Retina (tissue), 1 donor: ENCODE measurements at regions not wholly inside any gene's neighbourhood (a gene's known extent, or its start where the extent isn't known, plus 50 kb on each side); places are given as distances from the start of the nearest gene placed in this dataset.
A peak's percentile ranks its signal among the peaks of the same experiment; 100 is the strongest.
"Not testable (repeated sequence)": the region's sequence is repeated elsewhere in the genome, so short reads cannot be mapped to it uniquely, and the experiment has no call there.

Source experiments
- DNase-seq: peaks from one replicate; pipeline ENCODE4 v3.0.0-alpha.2; 2016

DNA sequence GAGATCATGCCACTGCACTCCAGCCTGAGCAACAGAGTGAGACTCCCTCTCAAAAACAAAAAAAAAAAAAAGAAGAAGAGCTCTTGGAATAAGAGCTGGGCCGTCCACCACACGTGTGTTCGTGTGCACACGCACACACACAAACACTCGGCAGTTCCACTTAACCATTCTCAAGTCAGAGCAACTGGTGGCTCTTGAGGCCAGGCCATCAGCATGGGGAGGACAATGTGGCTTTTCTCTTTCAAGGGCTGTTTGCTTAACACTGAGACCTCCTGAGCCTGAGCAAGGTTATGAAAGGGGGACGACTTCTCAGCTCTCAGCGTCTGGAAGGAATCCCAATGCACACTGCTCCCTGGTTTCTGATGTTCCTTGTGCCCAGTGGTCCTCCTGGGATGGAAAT is 444.9 kb downstream of the SOX9 start:
- no peak for DNase-seq

DNA sequence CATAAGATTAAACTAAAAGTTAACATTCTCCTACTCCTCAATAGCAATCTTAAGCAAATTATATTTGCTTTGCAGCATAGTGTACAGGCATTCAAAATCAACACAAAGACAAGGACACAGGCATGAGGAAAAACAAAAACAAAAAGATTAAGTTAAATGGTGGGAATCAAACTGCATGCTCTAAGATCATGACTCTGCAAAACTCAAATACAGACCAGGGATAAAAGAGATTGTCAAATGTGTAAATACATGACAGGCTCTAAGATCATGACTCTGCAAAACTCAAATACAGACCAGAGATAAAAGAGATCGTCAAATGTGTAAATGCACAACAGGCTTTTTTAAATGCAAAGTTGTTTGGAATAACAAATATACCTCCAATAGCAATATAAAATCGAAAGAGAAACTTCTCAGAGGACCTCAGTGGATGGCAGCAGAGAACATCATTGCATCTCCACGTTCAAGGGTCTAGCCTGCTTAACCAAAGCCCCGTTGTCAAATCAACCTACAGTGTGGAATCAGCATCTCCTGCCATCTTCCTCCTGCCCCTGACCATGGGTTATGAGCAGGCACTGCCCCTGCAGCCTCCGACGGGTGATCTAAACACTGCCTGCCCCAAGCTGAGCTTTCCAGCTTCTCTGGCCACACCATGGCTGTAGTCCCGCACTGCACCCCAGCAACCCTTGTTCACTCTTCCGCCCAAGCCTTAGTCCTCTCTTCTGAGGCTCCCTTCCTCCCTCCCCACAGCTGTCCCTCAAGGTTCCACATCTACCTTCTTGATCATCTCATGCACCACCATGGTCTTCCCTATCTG is 446.1 kb downstream of the SOX9 start:
- DNase-seq, result no peak

DNA sequence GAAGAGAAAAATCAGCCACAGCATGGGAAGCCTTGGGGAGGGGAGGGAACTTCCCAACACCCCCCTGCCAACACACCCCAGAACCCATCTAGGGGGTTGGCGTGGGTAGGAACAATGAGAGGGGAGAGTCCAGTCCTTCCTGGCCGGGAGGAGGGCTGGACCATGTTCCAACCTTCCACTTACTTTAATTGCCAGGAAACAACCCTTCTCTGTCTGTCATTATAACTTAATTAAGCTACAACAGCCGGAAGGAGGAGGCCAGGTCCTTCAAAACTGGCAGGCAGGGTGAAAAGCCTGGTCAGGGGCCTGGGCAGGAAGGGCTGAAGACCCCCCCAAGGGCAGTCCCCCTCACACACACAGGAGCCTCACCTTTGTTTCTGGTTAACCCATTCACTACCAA is 447.0 kb downstream of the SOX9 start:
- DNase-seq, result peak; percentile 61

DNA sequence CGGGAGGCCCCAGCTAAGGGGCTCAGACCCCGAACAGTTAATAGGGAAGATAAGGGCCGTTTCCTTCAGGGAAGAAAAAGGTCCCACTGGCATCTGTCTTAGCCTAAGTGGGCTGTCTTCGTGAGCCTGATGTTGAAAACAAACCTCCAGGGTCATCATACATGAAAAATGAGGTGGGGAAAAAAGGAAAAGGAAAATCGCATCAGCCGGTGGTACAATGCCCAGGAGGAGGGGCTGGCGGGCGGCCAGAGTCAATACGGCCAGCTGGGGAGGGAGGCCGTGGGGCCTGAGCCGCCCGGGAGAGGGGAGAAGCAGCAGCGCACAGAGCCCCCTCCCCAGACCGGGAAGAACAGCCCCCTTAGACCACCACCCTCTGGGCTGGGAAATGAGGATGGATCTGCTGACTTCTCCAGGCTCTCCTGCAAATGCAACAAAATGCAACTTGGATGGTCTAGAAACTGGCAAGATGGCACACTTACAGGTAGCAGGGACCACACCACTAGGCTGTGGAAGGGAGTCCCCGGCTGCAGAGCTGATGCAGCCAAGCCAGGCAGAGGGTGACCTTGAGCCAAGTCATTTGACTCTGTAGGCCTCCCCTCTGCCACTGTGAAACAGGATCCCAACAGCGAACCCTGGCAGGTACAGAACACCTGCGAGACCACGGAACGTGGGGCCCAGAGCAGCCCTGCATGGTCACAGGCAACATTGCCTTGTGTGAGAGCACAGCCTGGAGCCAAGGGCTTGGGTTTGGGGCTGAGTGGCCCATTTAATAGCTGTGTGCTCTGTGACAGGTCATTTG is 448.5 kb downstream of the SOX9 start:
- DNase-seq, result peak; percentile 70

DNA sequence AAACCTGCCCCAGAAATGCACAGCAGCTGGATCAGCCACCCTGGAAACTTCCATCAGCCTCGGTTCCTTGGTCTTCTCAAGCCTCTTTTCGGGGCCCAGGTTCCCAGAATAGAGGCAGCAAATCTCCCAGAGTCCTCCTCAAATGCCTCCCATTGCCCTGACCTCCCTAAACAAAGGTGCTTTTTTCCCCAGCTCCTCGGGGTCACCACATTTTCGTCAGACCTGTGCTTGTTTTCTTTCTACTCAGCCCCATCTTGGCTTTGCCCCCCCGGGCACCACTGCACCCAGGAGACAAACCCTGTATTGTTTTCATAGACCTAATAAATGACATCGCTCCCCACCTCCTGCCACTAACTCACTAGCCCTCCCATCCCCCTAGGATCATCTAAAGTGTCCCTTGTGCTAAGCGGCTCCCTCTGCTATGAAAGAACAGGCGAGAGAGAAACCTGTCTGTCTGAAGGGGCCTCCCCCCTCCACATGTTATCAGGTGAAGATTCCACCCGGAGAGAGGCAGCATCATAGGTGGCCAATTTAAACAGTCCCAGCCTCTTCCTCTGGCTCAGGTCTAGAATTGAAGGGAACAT is 451.1 kb downstream of the SOX9 start:
- DNase-seq, result no peak

DNA sequence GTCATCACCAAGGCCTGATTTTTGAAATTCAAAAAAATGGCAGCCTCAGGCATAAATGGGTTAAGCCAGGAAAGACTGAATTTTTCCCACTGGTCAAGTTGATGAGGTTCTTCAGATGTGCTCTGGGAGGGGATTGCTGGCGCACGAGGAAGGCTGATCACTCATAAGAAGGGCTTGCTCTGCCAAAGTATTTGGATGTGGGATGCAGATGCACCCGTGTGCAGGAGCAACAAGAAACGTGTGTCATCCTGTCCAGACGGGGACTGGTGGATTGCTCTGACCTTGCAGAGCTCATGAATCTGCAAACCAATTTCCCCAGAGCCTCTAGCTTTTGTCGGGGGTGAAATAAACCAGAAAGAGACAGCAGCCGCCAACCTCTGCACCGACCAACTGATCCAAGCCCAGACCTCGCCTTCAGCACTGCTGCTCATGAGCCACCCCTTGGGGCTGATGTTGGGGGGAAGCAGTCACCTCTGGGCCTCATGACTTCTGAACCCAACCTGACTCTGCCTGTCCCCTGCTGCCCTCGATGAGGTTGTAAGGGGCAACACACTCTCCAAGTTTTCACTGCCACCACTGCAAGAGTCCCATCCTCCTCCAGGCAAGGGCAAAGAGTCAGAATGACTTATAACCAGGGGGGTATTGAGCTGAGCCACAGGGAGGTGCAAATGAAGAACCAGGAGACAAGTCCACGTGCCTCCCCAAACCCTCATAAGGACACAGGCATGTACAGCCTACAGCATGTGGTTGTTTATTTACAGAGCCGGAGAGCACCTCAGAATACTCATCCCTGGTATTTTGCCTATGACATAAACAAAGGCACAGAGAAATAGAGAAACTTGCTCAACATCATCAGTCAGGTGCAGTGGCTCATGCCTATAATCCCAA is 452.0 kb downstream of the SOX9 start:
- no peak for DNase-seq

DNA sequence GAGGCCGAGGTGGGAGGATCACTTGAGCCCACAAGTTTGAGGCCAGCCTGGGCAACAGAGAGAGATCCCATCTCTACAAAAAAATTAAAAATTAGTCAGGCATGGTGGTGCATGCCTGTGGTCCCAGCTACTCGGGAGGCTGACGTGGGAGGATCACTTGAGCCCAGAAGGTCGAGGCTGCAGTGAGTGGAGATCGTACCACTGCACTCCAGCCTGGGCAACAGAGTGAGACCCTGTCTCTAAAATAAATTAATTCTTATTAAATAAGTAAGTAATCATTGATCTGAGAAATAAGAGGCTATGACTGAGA is 452.6 kb downstream of the SOX9 start:
- DNase-seq, result not testable (repeated sequence)

DNA sequence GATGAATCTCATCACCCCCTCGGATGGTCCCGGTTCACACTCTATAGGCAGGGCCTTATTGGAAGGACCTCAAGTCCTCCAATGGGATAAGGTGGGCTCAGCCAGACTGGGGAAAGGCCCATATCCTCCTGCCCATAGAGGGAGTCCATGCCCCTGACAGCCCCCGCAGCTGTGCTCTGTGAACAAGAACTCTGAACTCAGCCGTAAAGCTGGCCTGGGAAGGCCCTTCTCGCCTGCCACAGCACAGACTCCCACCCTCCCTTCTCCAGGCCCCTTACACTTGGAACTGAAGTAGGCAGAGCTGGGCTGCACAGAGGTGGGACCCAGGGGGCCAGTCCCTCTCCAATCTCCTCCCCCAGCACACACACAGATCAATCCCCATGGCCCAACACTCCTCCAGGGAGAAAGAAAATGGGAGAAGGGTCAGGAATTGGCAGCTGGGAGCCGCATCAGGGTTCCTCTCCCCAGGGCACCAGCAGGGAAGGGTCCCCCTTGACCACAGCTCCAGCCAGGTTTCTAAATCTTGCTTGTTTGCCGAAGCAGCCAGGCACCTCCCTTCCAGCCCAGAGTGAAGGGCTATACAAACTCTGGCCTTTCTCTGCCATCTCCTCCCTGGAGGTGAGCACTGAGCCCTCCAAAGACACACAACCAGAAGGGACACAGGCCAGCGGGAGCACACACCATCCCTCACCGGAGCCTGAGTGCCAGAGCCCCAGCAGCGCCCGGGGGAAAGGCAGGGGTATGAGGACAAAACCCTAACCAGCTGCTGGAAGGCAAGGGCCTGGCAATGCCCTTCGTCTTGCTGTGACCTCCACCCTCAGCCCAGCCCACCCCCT is 454.1 kb downstream of the SOX9 start:
- DNase-seq, result peak; percentile 38

DNA sequence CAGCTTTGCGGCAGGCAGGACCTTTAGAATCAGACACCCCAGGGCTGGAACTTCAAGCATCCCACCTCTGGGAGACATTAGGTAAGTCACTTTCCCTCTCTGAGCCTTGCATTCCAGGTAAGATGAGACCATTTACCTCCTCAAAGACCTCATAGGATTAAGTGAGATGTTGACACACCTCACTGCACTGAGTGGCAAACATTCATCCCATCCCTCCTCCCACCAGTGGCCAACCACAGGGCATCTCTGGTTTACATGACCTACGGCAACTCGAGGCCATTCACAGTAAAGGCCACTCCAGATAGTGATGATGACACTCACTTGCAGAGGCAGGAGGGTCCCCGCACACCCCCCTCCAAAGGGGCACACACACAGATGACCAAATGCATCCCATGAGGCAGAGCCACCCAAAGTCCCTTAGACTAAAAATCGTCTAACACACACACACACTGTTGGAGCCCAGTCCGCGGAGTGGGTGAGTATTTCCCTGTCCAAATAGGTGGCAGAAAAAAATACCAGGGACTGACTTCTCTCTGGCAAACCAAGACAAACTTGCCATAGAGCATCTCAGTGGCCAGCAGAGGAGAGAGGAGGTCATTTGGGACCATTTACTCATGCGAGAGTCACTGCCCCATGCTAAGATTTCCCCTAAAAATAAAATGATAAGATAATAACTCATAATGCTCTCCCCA is 454.9 kb downstream of the SOX9 start:
- no peak for DNase-seq

DNA sequence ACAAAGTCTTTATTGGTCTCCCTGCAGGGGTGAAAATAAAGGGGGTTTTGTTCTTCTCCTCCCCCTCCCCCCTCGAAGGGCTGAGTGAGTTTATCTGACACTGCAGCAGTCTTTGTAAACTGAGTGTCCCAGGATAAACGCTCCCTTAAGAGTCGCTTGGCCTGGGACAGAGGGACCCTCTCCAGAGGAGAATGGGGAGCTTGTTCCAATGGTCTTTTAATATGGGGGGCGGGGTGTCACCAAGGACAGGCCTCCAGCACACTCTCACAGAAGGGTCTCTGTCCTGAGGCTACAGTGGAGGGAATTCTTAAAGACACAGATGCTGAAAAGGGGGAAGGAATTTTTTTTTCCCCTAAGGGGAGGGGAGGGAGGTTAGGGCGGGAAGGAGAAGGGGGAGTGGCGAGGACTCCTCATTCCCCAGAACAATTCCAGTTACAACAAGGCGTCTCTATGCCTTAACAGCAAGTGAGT is 455.5 kb downstream of the SOX9 start:
- DNase-seq, result peak; percentile 82

DNA sequence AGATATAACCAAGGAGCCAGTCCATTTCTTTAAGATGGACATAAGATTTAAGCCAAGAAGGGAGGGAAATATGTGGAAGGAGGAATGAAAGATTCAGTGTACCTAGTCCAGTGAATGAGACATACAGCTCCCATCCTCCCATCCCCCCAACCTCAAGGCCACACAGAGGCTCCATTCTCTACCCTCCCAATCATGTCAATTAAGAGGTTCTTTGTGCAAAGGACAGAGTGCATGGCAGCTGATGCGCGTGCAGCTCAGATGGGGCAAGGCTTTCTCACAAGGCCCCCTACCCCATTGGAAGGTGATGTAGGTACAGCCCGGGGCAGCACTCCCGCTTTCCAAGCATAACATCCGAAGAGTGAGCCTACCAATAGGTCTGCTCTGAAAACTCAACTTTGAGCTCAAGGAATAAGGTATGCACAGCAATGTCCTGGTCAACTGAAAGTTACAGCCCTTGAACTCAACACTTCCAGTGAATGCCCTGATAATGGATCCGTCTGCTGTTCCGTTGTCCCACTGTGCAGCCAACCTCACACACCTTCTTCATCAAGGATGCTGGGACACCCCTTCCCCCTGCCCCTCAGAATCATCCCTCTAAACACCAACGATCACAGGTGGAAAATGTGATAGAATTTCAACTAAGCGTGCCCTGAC is 458.1 kb downstream of the SOX9 start:
- no peak for DNase-seq

DNA sequence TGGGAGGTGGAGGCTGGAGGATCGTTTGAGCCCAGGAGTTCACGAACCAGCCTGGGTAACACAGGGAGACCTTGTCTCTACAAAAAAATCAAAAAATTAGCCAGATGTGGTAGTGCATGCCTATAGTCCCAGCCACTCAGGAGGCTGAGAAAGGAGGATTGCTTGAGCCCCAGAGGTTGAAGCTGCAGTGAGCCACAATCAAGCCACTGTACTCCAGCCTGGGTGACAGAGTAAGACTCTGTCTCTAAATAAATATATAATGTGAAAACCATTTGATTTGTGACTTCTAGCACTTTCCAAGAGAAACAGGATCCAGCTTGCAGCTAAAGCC is 459.1 kb downstream of the SOX9 start:
- DNase-seq, result no peak

DNA sequence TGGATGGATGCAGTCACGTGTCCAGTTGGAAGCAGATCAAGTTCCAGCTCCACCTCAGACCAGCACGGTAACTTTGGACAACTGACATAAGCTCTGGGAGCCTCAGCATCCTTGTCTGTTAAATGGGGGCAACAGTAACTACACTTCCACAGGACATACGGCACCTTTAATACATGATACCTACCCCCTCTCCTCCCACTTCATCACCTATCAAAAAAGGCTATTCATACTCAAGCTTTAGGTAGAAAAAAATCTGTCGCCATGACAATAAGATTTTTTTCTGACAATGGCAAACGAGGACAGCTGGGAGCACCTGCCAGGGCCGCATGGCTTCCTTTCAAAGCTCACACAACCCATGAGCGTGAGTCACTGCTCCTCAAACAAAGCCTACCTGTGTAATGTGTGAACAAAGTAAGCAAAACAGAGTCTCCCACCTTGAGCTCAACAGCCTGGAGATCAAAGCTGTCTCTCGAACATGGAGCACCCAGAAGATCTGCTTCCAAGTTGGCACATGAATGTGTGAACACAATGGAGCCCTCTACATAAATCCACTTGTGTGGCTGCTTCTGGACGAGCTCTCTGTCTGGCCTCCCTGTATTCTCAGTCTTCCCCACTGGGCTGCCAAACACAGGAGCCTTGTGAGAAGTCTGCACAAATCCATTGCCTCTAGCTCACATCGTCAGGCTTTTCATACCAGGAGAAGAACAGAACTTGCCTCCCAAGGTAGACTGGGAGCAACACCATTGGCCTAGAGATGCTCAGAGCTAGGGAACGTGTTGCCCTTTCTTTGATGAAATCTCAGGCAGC is 459.7 kb downstream of the SOX9 start:
- no peak for DNase-seq

DNA sequence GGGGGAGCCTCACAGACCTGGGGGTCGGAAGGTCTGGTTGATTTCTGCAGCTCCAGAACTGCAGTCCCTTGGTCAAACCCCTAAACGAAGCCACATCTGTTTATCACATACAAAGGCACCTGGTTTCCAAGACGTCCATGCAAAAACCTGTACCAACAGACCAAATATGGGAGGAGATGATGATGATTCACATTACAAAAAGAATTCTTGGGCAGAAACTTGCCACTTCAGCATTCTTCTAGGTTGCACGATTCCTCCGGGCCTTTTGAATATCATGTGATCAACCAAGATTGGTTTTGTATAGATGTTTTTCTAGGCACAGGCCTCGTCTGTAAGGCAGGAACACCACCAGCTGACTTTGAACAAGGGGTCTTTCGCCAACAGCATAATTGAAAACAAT is 466.3 kb downstream of the SOX9 start:
- DNase-seq, result no peak

DNA sequence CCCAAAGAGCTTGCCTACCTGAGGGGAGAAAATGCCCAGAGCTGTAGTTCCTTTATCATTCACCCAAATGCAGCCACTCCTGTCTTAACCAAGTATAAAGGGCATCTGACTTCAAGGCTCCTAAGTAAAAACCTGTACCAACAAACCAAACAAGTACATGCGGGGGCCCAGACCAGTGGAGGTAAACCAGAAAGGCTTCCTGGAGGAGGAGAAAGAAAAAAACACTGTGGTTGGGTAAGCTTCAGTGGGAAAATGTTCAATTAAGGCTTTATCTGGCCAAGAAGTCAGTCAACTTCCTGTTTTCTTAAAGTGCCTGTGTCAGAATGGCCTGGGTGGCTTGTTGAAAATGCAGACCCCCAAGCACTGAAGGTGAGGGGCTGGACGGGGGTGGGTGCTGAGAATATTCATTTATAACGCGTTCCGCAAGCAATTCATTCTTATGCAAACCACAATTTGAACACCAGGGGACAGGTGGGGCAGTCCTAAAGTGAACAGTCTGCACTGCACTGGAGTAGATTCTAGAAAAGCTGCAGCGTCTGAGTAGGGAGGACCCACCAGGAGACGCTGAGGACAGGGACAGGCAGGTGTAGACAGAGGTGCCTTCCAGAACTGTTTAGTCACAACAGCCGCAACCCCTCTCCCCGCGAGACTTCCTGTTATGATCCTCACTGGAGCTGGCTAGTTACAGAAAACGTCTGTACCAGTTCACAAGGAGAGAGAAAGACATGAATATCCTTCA is 467.1 kb downstream of the SOX9 start:
- no peak for DNase-seq

DNA sequence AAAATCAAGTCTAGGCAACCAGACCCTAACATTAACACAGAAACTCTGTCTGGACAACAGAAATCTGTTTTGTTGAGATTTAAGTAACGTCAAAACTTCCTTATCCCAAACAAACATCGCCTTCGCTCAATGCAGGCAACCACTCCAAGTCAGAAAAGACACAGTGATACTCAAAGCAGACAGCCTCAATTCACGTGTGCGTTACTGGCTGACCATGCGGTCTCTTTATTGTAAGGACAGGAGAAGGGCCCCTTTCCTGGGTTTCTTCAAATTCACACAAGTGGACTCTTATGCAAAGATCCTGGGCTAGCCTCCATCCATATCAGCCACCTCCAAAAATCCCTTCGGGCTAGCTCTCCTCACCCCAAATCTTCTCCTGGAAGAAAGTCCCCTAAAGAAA is 467.7 kb downstream of the SOX9 start:
- DNase-seq, result no peak

DNA sequence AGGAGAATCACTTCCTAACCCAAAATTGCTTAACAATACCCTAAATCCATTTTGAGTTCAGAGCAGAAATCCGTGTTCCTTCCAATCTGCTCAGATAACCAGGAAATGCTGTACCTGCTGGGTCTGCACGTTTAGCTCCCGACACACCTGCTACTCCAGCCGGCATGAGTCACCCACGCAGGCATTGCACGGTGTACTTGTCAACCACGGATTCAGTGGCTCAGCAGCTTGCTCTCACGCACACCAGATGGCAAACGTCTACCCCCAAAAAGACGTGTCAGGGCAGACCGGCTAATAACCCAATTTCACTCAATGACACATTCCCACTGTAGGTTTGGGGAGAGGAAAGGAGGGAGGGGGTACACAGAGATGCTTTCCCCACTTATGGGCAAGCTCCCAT is 468.1 kb downstream of the SOX9 start:
- DNase-seq, result peak; percentile 39

DNA sequence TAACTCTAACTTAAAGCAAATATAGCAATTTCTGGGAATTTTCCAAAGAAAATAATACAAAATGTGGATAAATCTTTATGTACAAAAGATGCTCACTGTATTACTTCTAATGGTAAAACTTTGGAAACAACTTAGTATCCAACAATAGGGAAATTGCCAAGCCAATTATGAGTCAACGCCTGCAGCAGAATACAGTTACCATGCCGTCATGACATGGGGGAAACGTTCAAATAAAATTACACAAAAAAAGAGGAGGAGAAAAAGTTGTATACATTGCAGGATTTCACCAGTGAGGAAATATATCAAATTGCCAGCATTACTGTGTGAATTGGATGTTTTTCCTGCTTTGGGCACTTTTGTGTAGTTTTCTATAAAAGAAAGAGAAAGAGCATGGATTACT is 469.6 kb downstream of the SOX9 start:
- no peak for DNase-seq

DNA sequence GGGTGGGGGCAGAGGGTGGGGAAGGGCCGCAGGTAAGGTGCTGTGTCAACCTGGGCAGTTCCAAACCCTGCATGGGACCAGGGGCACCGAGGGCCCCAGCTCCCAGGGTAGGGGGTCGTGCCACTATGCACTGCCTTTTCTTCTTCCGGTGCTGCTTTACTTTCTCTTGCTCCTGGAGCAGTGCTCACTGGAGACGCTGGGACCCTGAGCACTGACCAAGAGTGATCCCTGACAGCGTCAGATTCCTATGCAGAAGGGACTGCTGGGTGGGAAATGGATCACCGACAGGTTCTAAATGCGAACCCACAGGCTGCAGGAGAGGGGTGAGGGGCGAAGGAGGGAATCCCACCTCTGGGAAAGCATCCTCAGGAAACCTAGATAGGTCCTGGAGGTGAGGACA is 470.1 kb downstream of the SOX9 start:
- DNase-seq, result peak; percentile 45
